Activated CD4-positive, alpha-beta T cell treated with anti-CD3 and anti-CD28 coated beads for 48 hours (primary cell): ENCODE measurements at regions not wholly inside any gene's neighbourhood (a gene's known extent, or its start where the extent isn't known, plus 50 kb on each side); places are given as distances from the start of the nearest gene placed in this dataset.

Experiments
- DNase-seq: peaks from one replicate; pipeline ENCODE4 v3.0.0-alpha.2; 2020

DNA sequence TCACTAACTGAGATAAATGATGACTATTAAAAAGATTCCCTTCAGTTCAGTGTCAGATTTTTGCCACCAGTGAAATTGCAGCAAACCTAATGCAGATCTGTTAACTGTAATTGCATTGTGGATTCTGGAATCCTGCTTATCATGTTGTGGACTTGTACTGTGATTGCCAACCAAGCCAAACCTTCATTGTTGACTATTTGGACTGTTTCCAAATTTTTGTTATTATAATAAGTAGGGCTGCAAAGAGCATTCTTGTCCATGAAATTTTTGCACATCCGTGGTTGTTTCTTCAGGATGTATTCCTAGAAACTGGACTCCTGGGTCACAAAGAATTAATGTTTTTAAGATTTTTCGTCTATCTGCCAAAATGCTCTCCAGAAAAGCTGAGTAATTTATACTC is 281.6 kb upstream of the ZMIZ1 start:
- DNase-seq: no peak

DNA sequence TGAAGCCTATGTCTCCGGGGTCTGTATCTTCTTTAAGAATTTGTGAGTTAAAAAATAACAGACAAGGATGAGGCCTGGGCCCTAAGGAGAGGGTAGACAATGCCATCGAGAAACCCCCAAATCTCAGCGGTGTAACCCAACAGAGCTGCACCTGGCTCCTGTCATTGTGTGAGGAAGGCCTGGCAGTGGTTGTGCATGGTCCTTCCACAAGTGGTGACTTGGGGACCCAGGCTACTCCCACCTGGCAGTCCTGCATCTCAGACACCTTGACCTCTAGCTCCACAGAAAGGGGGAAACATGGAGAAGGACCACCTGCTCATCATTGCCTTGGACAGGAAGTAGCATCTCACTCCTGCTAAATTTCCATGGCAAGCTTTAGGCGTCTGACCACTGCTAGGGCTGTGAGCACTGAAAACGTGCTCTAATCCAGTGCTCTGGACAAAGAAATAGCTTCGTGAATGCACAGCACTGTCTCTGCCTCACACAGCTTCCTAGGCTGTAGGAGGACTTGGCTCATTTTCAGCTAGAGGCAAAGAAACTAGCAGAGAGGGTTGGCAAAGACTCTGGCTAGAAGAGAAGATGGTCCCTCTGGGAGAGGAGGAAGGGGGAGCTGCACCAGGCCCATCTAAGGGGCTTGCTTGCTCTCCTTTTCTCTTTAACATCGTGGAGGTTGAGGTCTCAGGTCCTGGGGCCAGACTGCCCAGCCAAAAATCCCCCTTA is 273.9 kb upstream of the ZMIZ1 start:
- no peak for DNase-seq

DNA sequence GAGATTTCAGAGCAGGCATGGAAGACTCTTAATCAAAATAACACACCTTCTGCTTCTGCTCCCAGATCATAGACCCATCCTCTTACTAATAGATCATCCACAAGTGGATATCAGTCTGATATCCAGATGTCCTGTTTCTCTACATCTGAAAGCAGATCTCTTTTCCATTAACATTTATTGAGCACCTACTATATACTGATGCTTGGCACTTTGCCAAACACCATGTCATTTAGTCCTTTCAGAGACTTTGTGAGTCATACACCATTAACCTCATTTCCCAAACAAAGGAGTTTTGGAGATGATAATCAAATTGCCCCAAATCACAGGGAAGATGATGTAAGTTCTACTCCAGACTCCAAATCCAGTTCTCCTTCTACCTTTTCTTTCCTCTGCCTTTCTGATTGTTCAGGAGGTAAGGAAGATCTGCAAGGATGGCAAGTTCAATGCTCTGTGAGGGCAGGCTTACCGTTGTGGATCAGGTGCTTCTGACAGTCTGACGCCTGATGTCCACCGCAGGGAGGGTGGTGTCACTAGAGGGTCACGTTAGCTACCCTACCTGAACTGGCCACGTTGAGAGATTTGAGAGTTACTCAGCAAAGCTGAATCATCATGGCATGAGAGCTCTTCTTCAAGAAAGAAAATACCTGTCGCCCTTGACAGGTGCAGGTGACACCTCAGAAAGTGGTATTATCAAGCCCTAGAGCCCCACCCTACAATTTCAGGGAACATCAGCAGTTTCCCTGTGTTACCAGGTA is 269.6 kb upstream of the ZMIZ1 start:
- no peak for DNase-seq

DNA sequence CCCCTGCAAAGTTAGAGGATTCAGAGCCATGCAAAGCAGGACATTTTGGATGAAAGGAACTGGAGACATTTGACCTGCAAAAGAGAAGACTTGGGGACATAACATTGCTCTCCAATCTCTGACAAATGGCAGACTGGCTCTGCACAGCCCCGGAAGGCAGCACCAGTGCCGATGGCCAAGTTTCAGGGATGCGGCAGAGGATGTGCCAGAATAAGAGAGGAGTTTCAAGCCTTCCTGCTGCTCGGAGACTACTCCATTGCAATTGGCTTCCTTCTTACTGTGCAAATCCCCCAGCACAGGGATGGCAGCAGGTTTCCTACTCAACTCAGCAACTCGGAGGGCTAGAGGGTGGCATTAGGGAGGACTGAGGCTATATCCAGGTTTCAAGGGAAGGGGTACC is 268.8 kb upstream of the ZMIZ1 start:
- no peak for DNase-seq

DNA sequence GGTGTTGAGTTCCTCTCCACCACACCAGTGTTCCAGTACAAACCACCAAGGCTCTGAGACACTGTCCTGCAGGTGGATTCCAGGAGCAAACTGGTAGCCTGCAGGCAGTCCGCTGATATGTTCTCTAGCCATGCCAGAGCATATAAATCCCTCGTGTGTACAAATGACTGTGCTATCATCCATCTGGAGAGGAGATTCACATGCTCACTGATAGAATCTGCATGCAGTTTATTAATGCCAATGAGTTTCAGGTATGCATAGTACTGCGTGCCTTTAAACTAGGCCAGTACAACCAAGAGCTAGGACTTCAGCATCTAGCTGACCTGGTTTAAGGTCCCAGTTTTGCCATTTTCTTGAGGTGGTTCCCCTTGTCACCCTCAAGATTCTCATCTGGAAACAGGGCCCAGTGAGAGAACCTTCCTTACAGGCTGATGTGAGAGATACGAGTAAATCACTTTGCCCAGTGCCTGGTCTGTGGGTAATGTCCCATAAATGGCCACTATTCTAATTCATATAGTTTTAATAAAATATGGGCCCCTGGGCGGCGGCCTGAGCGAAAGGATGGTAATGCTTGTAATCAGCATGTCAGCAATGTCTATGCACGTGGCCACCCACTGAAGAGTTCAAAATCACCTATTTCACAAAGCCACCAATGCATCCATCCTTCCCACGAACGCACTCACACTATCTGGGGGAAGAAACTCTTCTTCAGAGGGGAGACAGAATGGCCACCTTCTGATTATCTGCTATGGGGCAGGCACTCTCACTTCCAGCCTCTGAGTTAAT is 268.0 kb upstream of the ZMIZ1 start:
- DNase-seq: no peak

DNA sequence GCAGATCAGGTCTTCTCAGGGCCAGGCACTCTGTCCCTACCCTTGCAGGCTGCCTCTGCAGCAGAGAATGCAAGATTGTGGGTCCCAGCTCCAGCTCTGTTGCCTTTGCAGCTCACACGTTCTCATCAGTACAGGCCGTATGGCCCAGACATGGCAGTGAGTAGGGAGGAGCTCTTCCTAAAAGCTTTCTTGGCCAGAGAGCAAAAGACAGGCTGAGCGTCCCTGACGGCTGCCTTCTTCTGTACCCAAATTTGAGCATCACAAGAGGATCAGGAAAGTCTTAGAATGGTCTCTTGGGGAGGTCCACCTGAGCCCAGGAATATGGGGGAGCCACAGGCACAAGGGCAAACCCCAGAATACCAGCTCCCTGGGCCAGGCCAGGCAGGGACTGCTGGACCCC is 266.3 kb upstream of the ZMIZ1 start:
- DNase-seq: no peak

DNA sequence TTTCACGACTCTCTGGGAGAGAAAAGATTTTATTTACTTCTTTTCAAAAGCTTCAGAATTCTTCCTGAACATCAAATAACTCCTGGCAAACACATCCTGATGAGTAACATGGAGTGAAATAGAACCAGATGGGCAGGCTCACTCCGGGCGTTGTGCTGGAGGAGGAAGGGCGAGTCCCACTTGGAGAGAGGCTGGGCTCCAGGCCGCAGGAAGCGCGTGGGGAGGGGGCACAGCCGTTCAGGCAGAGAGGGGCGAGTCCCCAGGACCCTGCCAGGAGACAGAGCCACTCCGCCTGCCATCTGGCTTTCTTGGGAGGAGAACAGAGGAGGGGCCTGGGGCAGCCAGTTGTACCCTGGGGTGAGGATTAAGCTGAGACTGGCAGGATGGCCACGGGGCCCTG is 265.9 kb upstream of the ZMIZ1 start:
- DNase-seq: no peak

DNA sequence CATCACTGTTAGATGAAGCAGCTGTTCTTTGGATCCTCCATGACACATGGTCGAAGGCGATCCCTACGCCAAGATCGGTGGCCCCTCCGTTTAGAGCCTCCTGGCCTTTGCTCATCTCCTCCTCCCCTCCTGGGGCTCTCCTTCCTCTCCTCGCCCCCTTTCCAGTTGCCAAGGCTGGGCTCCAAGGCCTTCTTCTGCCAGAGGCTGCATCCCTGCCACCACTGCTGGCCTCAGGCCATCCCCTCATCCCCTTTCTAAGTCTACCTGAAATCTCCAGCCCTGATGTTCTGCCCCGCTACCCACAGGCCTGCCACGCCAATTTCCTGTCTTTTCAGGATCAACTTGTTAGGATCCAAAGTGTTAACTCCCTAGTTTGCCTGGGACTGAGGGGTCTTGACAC is 265.1 kb upstream of the ZMIZ1 start:
- no peak for DNase-seq

DNA sequence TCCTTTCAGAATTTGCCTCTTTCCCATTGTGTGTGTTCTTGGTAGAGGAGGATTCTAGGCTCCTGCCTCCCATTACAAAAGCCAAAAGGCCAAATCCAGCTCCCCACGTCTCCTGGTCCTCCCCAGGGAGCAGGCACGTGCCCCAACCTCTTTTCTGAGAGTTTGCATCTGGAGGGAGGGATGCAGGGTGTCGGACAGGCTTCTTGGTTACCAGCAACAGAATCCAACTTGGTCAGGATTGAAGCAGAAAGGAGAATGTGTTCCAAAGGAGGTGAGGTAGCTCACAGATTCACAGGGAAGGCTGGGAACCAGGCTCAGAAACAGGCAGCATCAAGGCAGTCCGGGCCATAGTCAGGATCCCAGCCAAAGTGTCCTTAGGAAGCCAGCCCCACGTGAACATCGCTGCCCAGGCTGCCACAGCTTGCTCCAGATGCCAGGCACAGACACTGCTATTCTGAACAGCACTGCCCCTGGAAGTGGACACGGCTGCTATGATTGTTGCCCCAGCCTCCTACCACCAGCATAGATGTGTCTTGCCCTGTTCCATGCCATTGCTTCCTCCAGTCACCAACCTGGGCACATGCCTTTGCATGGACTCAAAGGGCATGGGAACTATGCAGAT is 264.2 kb upstream of the ZMIZ1 start:
- DNase-seq: no peak

DNA sequence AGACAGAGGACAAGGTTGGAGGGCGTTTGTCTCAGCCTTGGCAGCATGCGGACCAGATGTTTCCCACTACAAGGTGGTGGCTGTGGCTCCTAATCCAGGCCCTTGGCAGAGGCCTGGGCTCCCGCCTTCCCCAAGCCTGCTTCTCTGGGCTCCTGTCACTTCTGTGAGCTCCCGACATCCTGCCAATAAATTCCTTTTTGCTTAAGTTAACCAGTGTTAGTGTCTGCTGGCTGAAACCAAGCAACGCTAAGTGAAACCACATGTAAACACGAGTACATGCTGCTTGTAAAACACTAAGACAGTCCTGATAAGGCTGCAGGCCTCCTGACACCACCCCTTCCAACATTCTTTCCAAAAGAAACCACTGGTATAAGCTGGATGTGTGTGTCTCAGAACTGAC is 263.6 kb upstream of the ZMIZ1 start:
- no peak for DNase-seq

DNA sequence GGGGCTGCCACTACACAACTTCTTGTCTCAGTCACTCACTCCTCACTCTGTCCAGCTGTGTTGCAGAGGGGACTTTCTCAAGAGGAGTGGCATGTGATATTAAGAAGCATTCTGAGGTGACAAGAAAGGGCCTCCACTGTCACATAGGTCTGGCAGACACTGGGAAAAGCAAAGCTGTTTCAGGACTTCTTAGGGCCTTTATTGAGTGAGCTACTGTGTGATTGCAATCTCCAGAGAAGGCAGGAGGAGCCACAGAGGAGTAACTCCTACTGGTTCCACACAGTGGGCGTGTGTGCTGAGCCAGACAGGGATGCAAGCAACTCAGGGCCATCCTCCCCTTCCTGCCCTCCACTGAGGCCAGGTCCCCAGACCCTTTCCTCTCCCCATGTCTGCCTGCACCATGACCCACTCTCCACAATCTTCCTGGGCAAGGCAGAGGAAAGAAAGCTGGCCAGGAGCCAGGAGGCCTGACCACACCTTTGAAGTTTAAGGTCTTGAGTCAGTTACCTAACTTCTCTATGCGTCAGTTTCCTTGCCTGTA is 262.0 kb upstream of the ZMIZ1 start:
- no peak for DNase-seq

DNA sequence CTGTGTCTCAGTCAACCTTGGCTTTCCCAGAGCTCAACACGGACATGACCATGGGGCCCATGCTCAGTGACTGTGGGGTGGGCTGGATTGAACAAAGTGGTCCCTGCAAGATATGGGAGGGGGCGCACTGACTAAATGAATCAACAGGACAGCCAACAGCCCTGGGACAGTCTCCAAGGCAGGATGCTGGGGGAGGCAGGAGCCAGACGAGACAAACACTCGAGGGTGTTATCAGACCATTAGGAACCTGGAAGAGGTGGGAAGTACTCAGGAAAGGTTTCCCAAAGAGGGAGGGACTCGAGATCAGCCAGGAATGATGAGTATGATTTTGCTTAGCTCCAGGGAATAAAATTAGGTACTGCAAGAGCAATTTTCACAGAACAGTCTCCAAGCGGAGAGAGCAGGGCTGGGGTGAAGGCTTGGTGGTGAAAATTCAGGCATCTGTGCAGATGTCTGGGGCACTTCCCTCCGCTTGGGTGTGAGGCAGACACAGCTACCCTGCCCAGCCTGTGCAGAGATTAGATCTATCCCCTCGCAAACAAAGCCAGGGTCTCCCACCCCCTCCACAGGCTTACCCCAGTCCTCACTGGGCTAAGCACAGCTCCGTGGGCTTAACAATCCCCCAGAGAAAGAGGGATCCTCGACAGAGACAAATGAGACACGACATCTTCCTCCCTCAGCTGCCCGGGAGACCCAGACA is 261.1 kb upstream of the ZMIZ1 start:
- DNase-seq: no peak

DNA sequence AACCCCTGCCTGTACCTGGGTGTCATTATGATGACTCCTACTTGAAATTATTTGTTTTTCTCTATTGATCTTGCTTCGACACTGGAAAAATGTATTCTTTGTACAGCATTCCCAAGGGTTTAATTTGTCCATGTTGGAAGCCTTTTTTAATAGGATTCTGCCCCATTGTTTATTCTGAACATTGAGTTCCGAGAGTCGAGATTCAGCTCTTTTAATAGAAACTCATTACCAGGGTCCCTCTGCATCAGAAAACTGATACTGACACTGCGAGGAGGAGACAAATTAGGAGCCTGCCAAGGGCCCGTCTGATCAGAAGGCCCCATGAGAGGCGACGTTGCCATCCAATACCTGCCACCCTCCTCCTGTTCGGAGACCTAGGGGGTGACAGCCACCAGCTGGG is 260.5 kb upstream of the ZMIZ1 start:
- DNase-seq: no peak

DNA sequence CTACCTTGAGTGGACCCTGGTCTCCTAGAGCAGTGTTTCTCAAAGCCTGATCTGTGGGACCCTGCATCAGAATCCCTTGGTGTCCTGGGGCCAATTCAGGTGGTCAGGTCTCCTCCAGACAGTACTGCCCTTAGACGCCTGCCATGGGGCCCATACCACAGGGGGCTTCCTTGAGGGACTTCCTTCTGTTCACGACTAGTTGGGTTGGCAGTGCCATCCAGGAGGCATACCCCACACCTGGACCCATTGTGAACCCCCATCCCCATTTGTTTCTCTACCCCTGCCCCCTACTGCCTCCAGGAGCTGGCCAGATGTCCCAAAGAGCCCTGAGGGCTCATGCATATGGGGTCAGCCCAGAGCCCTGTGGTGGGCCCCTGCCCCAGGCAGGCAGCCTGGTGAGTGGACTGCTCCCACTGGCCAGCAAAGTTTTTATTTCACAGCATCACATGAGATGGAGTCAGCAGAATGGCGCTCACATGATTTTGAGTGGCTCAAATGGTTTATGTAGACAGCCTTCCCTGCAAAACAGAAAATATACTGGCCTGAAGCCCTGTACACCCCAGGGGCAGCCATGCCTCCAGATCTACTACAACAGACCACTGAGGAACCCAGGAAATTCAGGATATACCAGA is 259.9 kb upstream of the ZMIZ1 start:
- DNase-seq: no peak

DNA sequence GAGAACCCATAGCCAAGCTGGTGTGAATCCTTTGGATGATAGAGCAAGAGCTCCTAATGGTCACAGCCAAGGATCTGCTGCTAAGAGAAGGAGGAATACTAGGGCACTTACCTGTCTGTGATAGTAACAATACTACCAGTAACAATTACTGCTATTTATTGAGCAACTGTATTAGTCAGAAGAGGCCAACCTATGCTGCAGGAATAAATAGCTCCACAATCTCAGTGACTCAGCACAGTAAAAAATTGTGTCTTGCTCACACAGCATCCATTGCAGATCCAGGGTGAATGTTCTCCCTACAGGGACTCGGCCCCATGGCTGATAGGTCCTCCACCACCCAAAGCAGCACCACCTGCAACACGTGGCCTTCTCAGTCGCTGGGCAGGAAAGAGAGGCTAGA is 257.6 kb upstream of the ZMIZ1 start:
- DNase-seq: no peak

DNA sequence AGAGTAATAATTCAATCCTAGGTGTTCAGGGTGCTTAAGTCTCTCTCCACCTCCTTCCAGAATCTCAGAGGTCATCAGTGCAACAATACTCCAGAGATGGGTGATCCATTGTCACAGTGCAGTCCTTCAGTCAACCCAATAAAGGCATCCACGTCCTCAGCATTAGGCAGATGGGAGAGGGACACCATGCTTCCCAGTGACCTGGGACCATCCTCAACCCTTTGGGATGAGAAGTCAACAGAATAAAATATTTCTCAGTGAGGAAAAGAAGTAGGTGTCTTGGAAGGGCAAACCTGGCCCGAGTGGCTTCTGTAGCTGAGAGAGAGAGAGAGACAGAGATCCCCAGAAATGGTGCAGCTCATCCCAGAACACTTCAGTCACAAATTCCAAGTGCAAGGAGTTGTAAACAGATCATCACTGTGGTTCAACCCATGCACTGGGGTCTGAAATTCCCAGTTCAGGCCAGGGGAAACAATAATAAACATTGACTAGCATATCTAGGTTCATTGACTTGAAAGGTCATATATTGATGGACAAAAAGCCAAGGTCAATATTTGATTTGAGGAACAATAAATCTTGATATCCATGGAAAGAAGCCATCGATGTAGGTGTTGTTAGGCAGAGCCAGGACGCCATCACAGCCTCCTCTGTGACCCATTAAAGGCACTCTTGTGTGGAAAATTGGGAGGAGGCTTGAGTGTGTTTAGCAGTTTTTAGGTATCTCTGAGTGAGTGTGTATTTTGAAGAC is 256.0 kb upstream of the ZMIZ1 start:
- DNase-seq: no peak

DNA sequence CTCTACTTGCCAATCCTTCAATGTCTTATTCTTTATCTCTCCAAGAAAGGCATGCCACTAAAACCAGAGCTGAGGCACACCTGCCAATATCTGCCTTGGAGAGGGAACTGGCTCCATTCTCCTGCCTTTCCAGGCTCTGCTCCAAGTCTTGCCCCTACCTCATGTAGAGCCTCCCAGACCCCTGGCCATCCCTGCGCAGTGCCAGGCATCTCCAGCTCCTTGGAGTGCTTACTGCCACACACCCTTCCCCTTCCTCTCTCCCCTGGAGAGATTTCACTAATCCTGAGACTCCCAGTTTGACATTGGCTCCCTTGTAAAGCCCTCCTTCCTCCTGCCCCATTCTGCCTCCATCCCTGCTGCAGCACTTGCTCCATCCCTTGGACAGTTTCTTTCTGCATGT is 255.2 kb upstream of the ZMIZ1 start:
- DNase-seq: no peak

DNA sequence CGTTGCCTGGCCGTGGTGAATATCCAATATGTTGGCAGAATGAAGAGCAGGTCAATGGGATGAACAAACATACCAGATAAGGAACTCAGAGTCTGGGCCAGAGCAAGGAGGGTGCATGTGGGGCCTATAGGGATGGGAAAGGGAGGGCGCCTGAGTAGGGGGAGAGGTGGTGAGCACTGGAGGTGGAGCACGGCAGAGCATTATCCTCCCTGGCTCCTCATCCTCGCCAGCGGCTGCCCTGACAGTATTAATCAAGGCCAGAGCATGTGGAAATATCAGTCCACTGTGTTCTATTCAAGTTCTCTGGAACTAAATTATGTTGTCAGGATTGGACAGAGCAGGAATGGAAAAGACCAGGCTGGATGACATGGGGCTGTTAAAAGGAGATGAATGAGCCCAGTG is 254.8 kb upstream of the ZMIZ1 start:
- DNase-seq: no peak

DNA sequence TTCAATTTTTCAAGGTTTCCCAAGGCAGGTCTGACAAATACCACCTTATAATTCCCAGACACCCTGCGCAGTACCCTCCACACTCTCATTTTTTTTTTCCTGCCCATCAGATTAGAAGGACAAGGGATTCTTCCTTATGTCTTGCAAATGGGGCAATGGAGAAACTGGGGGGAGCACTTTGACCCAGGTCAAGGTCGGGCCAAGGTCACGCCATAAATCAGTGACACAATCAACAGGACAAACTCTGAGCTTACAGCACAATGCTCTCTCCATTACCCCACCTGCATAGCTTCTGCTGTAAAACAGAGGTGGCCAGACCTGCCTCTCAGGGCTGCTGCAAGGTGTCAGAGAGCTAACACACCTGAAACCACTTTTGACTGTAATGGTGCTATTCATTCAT is 254.4 kb upstream of the ZMIZ1 start:
- no peak for DNase-seq

DNA sequence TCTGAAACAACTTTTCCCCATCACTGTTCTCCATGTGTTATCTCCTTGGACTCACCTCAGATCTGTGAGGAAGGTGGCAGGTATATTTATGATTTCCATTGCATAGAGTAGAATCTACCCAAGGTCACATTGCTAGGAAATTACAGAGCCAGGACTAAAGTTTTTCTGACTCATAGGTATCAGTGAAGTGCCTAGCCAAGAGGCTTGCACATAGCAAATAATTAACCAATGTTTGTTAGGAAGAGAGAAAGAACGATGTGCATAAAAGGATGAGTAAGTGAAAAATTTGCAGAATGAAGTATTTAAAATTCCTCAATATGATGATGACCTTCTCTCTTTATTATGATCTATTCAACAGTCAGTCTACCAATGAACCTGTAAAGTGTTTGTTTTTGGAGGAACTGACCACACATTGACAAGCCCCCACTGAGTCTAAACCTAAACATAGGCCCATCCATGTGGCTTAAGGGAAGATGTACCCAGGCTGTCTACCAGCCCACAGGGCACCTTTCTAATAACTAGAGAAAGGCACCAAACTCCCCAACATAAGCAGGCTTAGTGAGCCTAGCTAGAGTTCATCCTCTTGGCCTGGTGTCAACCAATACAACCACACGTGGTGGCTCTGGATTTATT is 252.9 kb upstream of the ZMIZ1 start:
- no peak for DNase-seq

DNA sequence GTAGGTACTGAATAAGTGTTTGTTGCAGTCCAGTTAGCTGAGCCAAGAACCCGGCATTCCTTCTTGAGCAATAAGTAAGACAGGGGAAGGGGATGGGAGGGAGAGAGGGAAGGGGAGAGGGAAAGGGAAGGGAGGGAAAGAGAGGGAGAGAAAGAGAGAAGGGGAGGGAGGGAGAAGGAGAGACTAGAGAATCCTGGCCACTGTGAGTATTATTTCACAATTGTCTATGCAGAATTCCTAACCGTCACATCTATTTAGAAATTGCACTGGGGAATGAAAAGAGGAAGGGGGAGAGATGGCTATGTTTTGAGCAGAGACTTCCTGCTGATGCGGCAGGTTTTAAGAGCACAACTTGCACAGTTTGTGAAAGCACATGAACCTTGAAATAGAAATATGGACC is 251.4 kb upstream of the ZMIZ1 start:
- DNase-seq: no peak
